HG02588 (cell line): ENCODE measurements at regions not wholly inside any gene's neighbourhood (a gene's known extent, or its start where the extent isn't known, plus 50 kb on each side); places are given as distances from the start of the nearest gene placed in this dataset.
"Not testable (repeated sequence)": the region's sequence is repeated elsewhere in the genome, so short reads cannot be mapped to it uniquely, and the experiment has no call there.

Source experiments
- ATAC-seq: cut with Tn5 transposase; IDR thresholded peaks from one replicate; pipeline ENCODE4 v1.9.1; 2021; ENCODE audit warnings: mild to moderate bottlenecking, moderate library complexity; ENCODE audit not compliant: unreplicated experiment

DNA sequence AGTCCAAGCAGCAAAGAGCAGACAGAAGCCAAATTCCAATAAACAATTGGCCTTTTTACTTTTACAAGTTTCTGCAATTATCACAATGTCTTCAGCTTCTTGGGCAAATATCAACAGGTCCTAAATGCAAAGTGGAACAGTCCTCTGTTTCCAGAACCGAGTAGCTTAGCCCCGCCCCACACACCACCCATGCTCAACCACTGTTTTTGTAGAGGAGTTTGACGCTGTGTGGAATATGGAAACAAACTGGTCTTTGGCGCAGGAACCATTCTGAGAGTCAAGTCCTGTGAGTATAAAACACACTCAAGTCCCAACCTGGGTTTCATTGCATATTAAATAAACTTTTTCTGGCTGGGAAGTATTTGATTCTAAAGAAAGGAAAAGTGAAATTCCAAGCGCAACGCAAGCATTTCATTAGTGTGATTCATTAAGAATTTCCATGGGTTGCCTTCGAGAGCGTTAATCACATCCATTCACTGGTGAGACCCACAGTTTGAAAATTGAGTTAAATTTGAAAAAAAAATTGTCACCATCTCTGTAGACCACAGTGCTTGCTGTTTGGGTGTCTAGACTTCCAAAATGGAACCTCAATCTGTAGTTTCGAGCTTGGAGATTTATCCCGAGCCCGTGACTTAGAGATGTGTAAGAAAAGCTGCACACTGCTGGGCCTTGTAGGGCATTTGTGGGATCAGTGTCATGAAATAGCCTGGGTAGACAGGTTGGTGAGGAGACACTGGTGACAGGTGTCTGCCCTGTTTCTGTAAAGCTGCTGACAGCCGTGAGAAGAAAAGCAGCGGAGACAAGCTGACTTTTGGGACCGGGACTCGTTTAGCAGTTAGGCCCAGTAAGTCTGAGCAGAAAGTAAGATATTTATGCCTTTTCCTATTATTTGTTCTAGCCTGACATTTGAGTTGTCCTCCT is 96.1 kb downstream of the DAD1 start:
- ATAC-seq = no peak

DNA sequence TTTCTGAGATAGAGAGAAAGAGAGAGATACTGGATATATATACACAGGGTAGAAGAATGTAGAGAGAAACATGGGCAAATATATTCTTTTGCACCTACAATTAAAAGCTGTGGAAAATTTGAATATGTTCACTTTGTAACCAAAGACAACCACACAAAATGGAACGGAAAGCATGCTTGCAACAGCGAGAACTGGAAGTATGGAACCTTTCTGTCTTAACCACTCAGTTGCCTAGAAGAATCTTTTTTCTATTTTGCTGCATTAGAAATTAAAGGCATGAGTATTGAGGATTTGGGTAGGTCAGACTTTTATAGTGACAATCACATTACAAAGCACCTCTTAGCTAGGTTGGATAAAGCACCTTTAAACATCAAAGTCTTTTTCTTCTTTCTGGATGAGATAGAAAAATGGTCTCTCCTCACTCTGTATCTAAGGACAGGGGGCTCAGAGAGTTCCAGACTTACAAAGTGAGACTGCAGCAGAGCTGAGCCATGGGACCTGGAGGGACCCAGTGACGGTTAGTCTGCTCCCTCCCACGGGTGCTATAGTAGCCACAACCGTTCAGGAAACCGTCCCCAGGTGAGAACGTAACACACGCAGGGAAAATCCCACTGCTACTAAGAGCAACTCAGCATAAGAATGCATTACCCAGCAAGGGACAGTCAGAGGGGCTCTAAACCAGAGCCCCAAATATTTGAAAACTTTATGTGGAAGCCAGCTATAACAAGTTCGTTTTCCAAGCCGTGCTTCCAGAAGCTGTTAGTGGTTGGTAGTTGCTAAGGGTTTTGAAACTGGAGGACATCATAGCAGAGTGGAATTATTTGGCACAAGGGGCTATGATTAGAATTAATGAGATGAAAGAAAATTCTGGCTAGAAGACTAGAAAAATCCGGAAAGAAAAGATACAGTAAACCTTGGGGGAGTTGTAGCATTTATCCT is 97.1 kb downstream of the DAD1 start:
- peak; percentile 49 for ATAC-seq

DNA sequence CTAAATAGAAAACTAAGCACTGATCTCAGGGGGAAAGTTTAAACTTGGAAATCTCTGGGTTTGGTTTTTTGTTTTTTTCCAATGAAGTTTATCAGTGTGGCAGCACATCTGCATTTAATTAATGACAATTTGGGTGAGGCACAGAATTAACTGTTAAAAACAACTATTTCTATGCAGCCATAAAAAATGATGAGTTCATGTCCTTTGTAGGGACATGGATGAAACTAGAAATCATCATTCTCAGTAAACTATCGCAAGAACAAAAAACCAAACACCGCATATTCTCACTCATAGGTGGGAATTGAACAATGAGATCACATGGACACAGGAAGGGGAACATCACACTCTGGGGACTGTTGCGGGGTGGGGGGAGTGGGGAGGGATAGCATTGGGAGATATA is 98.0 kb downstream of the DAD1 start:
- not testable (repeated sequence) for ATAC-seq

DNA sequence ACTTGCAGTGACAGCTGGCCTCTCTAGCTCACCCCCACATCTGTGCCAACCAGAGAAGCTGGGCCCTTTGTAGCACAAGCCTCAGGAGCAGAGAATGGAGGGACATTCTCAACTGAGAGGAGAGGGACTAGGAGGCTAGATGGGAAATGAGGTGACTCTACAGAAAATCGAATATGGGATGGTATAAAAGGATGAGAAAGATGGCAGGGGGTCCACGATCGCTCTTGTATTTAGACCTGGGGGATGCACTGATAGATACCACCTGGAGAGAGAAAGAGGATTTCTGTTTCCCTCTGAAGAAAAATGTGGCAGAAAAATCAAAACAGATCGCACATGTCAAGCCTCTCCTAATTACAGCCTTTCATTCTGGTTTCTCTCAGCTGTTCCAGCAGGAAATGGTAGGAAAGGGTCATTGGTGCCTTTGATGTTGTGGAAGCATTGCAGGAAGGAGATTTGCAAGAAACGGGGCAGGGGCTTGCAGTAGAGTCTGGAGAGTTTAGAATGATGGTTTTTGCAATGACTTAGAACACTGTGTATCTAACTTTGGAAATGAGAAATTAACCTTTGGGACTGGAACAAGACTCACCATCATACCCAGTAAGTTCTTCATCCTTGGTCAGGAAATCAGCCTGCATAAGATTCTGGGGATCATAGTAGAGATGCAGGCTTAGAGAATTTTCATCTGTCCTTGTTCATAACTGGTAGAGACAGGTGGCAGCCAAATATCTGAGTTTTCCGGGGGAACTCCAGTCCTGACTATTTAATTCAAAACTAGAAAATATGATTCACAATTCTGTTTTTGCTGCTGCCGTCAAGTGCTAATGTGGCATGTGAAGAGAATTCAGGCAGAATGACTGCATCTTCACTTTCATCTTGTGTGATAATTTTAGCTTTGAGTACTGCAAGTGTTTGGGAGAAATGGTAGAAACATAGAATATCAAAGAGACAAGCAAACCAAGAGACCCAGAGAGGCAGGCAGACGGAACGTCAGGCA is 98.8 kb downstream of the DAD1 start:
- no peak for ATAC-seq

DNA sequence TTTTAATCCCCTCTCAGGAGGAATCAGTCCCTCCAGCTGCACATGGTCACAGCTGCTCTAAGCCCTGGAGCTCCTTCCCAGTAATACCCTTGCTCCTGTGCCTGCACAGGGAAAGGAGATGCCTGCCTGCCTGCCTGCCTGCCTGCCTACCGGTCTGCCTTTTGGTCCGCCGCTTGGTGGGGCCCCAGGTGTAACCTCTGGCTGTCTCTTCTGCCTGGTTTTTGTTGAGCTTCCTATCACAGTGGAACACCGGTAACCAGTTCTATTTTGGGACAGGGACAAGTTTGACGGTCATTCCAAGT is 99.8 kb downstream of the DAD1 start:
- ATAC-seq = no peak

DNA sequence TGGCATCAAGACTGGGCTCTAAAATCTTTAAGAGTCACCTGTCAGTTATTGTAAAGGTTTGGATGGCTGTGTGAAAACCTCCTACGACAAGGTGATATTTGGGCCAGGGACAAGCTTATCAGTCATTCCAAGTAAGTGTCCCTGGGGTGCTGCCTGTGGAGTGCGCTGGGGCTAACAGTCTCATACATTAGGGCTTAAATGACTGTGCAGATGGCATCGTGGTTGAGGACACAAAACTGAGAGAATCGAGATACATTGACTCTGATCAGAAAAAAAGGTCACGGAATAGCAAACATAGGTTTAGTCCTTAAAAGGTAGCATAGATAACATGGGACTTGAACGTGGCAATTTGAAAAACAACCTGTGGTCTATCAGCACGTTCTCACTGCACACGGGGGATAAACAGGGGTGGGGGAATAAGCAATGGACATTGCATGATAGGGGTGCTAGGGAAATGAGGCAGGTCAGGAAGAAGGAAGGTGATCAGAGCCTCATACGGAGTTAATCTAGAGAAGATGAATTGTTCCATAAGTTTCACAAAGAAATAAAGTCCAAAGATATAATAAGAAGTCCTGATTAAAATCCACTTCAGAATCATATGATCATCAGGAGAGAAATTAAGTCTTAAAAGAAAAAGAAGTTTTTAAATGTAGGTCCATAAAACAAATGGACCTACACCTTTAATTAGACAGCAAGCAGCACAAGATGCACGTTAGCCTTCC is 100.3 kb downstream of the DAD1 start:
- ATAC-seq = no peak

DNA sequence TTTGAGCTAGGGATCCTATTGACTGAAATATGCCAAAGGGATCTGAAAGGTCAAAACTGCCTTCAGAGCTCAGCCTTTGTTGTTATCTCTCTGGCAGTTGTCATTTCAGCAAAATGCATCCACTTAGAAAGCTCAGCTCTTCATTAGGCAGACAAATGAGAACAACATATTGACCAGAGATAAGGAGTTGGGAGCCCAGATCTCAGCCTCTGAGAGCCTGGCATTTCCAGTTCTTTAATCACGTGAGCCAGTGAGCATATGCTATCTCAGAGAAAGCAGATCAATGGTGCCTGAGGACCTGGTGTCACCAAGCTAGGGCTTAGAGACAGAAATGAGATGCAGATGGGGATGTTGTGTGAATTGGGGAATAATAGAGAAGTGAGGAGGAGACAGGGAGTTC is 101.1 kb downstream of the DAD1 start:
- ATAC-seq = no peak

DNA sequence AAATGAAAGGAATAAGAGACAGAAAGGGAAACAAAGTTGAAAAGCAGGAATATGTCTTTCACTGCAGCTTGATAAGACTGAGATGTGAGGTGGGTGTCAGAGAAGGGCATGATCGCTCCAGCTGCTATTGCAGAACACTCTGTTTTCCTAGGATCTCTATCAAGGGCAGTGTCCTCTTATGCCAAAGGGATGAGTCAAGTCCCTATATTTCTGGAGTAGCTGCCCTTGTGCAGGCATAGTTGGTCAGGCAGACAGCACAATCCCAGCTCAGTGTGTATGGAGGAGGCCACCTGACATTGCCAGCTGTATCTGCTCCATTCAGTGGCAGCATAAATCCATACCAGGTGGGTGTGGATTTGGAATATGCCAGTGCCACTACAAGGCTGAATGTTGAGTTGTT is 101.6 kb downstream of the DAD1 start:
- no peak for ATAC-seq

DNA sequence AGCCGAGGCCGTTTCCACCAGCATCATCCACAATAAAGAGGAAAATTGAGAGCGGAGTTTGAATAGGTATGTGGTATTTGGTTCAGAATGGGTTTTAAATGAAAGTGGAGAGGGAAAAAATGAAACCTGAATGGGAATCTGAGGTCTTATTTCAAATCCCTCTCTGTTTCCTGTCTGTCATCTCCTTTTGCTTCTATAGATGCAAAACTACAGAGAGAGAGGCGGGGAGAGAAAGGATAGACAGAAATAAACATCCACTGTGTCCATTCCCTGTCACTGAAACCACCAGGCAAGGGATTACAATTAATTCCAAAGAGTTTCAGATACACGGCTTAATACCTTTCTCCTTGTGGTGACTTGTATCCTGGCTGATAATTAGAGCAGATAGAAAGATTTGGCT is 102.3 kb downstream of the DAD1 start:
- ATAC-seq = no peak

DNA sequence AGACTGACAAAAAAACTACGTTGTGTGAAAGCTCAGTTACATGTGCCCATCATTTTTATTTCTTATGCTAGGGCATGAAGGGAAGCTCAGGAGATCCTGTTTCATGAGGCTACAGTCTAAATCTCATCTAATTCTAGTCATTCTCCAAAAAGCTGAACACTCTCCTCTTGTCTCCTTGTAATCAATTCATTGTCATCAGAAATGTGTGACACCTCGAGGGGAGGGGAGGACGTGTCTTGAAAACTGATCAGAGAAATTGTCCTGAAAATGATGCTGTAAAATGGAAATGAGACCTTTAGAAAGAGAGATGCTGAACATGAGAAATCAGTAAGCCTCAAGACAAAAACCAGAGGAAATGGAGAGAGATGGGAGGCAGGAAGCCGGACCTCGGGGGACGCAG is 103.4 kb downstream of the DAD1 start:
- ATAC-seq = no peak

DNA sequence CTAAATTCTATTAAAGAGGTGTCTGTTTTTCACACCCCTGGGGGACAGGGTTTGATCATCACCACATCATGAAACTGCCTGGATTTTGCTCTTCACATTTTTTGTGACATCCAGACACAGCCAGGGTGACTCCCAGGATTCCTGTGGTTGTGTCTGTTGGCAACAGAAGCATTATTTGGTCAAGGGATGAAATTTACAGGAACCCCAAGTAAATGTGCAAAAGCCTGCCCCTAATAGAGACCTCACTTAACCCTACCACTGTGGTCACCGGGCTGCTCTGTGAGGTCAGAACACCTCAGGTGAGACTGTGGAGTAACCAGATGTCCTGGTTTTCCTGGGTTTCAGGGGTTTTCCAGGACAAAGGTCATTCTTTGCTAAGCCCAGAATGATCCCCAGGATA is 103.8 kb downstream of the DAD1 start:
- no peak for ATAC-seq

DNA sequence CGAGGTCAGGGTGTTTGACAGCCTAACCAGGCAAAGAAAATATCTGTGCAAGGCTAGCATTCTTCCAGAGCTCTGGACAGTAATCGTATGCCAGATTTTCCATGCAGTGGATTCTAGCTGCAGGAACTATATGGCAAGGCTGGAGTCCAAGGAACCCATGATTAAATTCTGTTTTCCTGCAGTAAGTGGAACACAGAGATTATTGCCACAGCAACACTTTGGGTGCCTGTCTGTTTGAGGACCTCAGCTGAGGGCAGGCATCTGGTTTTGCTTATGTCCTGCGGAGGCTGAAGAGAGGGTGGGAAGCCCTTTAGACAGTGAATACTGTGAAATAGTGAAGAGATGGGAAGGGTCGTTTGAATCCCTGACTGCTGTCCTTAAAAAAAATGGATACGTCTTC is 104.4 kb downstream of the DAD1 start:
- no peak for ATAC-seq

DNA sequence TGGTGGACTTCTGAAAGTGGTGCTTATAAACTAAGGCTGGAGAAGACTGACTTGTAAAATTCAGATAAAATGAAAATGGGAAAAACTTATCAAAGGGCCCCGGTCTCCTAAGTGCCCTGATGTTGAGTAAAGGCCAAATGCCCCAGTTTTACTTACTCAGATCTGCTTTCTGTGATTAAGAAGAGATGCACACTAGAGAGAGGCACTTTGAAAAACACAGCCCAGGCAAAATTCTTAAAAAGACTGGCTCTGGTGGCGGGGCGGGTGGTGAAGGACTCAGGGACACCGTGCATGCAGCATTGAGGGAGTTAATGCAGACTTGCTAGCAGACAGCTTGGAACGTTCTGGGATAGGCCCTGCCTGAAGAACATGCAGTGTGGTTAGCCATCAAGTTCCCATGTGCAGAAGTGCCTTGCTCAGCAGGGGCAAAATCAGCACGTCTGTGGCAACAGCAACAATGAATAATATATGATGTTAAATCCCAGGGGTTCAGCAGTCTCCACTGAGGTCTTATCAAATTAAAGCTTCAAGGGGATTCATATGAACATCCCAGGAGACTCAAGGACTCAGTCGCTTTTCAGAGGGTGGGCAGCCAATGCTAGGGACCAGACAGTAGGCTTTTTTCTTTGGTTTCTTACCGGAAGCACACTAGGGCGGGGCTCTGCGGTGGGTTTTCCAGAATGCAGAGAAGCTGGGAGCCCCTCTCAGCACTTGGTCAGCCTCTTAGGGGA is 105.0 kb downstream of the DAD1 start:
- ATAC-seq = no peak

DNA sequence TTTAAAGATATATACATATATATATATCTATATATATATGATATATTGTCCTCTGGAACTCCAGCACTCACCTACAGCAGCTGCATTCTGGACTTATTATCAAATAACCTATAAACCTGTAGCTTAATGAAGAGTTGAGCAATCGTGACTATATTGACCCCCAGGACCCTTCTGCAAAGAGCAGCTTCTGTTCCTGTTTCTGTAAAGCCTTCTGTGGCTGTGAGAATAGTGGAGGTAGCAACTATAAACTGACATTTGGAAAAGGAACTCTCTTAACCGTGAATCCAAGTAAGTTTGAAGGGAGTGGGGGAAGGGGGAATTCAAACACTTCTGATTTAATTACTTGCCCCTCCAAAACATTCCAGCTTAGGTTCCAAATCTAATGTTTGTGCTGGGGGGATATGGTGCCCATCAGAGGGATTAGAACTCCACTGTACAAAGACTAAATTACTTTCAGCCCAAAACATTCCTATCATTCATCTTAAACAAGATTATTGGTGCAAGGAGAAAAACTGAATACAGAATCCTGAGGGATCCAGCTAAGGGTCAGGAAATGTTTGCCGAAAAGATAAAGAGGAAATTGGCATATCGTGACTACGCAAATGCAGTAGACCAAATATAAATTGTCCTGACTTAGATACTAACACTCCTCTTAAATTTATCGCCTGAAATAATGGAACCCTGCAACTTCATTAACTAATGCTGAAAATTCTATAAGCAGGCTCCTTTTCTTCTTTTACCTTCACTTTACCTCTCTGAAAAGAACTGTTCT is 106.1 kb downstream of the DAD1 start:
- ATAC-seq = no peak

DNA sequence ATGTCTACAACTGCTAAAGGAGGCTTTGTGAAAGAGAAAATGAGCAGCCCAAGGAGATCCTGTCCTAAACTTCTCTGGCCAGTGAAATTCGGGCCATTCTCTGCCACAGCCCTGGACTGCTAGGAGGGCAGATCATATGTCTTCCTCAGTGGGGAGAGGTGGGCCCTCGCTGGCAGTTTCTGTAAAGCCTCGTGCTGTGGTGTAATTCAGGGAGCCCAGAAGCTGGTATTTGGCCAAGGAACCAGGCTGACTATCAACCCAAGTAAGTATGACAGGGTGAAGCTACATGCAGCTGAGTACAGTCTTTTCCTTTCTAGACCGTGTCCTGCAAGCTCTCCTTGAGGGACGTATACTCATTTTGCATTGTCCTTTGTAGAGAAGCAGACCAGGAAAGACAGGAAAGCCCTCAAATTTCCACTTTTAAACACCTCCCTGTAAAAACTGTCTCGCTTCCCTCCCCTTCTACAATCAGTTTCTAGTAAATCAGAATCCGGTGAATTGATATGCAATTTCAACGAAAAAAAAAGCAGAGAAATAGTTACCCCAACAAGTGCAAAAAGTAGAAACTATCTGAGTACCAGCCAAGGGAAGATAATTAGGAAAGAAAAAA is 106.8 kb downstream of the DAD1 start:
- ATAC-seq = no peak

DNA sequence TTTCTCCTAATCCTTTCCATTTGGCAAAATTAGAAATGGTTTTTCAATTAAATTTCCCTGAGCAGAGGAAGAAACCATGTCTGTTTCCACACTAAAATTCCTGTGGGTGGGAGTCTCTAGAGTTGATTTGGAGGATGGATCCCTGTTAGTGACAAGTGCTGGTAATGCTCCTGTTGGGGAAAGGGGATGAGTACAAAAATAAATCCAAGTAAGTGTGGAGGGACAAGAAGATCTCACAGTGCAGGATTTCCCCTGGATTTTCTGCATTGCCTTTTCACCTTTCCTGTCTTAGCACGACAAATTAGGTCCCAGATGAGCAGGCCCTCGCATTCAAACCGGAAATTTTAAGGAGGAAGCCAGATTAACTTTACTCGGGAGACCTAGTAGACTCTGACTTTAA is 107.5 kb downstream of the DAD1 start:
- no peak for ATAC-seq

DNA sequence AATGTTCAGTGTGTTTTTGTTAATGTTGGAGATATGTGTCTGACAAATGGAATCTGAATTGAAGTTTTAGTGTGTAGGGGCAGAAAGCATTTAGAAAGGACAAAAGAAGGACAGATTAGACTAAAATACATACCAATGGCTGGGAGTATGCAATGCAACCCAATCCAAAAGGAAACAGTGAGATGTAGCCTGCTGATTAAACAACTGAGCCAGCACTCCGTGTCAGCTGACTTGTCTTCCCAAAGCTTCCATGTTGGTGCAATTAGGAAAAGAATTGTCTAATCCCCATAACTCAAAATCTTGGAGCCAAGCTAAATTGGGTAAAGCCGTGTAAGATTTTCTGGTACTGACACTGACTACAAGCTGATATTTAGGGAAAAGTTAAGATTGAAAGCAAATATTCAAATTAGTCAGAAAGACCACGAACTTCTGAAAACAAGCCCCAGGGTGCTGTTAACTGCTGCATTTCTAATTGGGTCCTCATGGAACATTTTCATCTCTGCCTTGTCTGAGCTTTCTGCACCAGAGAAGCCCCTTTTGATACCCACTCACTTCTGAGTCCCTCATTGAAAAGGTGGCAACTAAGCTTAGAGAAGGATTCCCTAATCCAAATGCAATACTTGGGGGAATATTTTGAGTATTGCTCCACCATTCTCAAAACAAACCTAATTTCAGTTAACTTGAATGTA is 109.1 kb downstream of the DAD1 start:
- no peak for ATAC-seq

DNA sequence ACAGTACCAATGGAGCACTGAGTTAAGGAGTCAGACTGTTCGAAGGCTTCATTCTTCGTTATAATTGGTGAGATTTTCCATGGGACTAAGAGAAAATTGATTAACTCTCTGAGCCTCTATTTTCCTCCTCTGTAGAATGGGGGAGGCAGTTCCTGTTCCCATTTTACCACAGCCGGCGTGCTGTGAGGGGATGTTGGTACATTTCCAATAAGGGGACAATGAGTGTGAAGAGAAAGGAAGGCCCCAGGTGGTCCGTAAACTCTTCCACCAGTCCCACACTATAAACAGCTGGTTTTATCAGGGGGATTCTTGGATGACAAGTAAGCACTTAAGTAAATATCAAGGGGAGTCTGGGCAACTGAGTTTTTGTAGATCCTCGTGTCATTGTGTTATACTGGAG is 109.9 kb downstream of the DAD1 start:
- no peak for ATAC-seq
